BE2C (cell line): ENCODE measurements at regions not wholly inside any gene's neighbourhood (a gene's known extent, or its start where the extent isn't known, plus 50 kb on each side); places are given as distances from the start of the nearest gene placed in this dataset.

ENCODE experiments used
- DNase-seq: peaks from one replicate; pipeline ENCODE4 v3.0.0-alpha.2; 2020
- H3K27me3 ChIP-seq: fragments of 250-450 bp; sonication (Bioruptor Pico); 2 replicates; pipeline ENCODE4 v1.5.1; 2020; ENCODE audit warnings: mild to moderate bottlenecking
- H3K36me3 ChIP-seq: fragments of 250-450 bp; sonication (Bioruptor Pico); 2 replicates; pipeline ENCODE4 v1.5.1; 2020; ENCODE audit warnings: mild to moderate bottlenecking
- H3K4me1 ChIP-seq: fragments of 250-450 bp; sonication (Bioruptor Pico); 2 replicates; pipeline ENCODE4 v1.5.1; 2020
- H3K4me3 ChIP-seq: 2 replicates; pipeline ENCODE4 v1.5.1; 2011; ENCODE audit warnings: low read depth, low read length
- H3K9me3 ChIP-seq: fragments of 250-450 bp; sonication (Bioruptor Pico); 2 replicates; pipeline ENCODE4 v1.5.1; 2020
- TF ChIP-seq, protein P1 (sequence below): IDR thresholded peaks from 2 replicates; pipeline ENCODE4 v1.5.1; 2012; ENCODE audit warnings: mild to moderate bottlenecking, low read depth, low read length

DNA sequence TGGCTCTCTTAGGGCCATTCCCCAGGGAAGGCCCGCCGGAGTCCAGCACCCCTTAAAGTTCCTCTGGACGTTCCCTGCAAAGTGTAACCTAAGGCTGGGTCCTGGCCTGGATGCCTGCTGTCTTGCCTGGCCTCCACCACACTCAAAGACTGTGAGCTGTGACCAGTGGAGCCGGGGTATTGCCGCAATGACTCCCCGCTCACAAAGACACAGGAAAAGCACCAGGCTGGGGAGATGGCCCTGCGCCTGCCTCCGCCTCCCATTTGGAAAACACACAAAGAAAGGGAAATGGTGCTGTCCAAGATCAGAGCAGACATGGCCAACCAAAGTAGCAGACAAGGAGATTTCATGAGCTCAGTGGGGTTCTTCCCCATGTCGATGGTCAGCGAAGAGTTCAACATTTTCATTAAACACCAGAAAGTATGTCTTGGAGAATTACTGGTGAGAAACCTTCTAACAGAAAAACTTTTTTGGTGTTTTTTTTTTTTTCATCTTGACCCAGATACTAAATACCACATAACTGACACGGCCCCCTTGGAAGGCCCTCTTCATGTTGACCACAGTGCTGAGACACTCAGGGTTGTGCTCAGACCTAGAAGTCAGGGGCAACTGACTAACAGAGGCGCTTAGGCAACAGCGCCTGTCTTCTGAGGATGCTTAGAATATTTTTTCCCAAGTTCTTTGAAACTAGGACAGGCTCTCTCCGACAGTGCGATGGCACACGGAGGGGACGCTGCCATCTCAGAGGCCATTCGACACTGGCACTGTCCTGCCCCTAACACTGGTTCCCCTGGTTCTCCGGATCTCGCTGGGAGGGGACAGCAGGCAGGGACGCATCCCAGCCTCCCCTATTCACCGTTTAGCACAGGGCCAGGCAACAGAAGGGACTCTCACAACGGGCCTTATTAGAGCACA, 226.4 kb upstream of the ID2 start:
- no peak for DNase-seq
- Histone ChIP-seq H3K36me3 (no peaks in the 10 kb centered on the region), H3K27me3 (no peaks in the 10 kb centered on the region), H3K9me3 (no peaks in the 10 kb centered on the region), H3K4me3 (no peak overlapping the region), H3K4me1 (no peaks in the 10 kb centered on the region)
- TF ChIP-seq, protein P1, sequence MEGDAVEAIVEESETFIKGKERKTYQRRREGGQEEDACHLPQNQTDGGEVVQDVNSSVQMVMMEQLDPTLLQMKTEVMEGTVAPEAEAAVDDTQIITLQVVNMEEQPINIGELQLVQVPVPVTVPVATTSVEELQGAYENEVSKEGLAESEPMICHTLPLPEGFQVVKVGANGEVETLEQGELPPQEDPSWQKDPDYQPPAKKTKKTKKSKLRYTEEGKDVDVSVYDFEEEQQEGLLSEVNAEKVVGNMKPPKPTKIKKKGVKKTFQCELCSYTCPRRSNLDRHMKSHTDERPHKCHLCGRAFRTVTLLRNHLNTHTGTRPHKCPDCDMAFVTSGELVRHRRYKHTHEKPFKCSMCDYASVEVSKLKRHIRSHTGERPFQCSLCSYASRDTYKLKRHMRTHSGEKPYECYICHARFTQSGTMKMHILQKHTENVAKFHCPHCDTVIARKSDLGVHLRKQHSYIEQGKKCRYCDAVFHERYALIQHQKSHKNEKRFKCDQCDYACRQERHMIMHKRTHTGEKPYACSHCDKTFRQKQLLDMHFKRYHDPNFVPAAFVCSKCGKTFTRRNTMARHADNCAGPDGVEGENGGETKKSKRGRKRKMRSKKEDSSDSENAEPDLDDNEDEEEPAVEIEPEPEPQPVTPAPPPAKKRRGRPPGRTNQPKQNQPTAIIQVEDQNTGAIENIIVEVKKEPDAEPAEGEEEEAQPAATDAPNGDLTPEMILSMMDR = no peak

DNA sequence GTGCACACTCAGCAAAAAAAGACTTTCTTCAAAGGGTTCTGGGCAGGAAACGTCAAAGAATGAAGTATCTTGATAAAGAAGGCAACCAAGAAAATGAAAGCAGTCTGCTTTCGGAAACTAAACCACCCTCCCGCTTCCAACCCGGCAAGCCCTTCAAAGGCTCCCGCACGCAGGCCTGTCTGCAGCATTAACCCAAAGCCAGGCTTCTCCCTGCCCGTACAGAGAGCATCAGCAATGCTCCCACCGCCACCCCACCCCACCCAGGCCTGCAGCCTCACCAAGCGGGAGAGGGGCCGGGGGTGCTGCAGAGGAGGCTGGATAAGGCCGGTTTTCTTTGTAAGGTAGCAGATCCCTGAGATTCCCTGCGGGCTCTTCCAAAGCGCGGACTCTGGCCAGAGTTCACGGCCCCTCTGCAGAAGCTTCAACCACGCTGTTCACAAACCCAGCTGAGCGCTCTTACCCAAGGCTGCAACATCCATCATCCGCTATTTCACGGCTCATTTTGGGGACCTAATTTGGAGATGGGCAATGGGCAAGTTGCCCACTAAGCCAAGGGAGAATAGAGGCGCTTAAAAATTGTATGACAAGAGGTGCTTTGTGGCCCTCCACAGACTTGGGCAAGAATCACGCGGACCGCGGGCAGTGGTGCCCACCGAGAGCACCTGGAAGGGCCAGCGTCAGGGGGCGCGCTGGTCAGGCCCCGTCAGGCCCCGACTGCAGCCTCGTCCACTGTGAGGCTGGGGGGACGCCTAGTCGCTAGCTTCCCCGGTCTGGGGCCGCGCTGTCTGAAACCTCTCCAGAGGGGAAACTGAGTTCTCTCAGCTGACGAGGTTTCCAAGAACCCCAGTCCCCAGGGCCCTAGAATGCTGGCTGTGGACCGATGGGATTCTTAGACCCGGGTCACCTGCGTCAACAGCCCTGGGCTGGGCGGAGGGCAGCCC, 225.4 kb upstream of the ID2 start:
- TF ChIP-seq, protein P1 = no peak
- Histone ChIP-seq H3K9me3 (no peaks in the 10 kb centered on the region), H3K4me3 (no peak overlapping the region), H3K27me3 (no peaks in the 10 kb centered on the region), H3K4me1 (peaks cover 5% of the 10 kb centered on the region; the same call in 1 of the 2 replicates), H3K36me3 (no peaks in the 10 kb centered on the region)
- DNase-seq = no peak

DNA sequence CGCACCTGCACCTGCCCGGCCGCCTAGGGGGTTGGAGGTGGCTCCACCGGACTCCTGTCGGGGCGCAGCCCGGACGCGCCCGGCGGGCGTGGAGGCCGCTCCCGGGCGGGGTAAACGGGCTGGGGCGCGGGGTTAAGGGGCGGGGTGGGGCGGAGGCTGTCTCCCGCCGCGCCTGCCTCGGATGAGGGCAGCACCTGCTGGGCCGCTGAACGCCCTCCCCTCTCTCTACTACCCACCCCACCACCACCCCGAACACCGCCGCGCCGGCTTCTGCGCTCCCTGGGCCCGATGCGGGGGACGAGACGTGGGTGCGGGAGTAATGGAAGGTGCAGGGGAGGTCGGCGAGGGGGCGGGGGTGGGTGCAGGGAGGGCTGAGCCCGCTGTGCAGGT, 224.8 kb upstream of the ID2 start:
- H3K9me3 ChIP-seq = no peaks in the 10 kb centered on the region
- H3K36me3 ChIP-seq = no peaks in the 10 kb centered on the region
- H3K4me3 ChIP-seq = no peak overlapping the region
- no peaks in the 10 kb centered on the region for H3K27me3 ChIP-seq
- peaks cover 5% of the 10 kb centered on the region; the same call in 1 of the 2 replicates for H3K4me1 ChIP-seq
- TF ChIP-seq, protein P1 = no peak
- no peak for DNase-seq

DNA sequence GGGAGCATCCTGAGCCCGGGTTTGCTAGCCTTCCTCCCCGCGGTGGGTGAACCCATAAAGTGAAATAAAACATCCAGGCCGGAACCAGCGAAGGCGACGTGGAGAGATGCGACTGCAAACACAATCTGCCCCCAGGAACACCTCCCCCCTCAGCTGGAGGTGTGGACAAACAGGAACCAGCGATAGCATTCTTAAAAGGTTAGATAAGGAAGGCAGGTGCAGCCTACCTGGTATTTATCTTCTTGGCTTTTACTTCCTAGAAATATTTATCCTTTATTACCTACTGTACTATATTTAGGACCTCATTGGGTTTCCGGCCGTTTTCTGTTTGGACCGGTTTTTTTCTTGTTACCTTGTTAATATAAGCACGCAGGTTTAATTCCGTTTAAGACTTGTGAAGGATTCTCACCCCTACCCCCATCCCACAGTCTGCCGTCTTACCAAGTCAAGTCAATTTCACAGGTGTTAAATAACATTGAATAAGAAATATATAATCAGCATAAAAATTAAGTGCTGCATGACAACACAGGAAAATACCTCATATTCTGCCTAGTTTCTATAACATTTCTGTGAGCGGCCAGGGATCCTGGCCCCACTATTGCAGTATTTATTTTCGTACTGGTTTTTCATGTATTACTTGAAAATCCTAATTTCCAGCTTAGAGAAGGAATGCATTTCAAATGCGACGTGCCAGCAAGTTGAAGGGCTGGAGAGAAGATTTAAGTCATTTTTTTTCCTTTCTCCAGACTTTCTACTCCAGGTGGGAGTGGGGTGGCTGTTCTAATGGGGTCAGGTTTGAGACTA, 224.0 kb upstream of the ID2 start:
- TF ChIP-seq, protein P1 = no peak
- H3K27me3 ChIP-seq = no peaks in the 10 kb centered on the region

DNA sequence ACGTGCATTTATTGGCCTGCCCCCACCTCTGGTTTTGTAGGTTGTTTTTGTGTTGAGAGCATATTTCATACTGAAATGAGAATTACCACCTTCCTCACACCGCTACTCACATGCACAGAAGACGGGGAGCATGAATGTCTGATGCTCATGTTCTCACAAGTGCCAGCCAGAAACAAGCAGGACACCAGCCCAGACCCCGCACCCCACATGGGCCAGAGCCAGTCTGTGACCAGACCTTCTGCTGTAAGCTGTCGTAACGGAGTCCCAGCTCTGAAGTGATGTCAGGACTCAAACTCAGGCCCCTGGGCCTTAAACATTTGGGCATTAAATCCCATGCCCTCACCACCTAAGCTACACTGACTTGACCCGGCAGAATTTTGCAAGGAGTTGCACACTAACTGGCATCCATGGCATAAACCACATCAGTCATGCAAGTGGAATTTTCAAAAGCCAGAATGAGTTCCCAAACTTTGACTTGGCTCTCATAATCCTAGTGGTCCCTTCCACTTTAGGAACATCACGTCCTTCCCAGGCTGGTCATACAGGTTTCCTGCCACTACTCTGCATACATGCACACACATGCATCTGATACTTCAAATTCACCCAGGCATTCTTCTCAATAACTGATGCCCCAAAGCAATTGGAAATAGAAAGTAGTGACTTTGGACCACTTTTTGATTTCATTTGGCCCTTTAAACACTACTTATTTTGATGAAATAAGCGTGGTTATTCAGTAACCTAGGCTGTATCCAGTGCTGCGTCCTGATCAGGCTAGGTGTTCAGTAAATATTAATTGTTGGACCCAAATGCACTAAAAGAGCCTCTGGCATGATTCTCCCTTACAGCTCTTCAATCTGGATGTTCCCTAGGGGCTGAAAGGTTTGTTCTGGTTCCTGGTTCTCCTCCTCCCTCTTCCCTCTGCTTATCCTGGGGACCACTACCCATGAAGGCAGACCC, 223.1 kb upstream of the ID2 start:
- no peak overlapping the region for H3K4me3 ChIP-seq
- TF ChIP-seq, protein P1 = no peak
- no peaks in the 10 kb centered on the region for H3K27me3 ChIP-seq
- H3K36me3 ChIP-seq = no peaks in the 10 kb centered on the region
- H3K4me1 ChIP-seq = peaks cover 5% of the 10 kb centered on the region; the same call in 1 of the 2 replicates
- DNase-seq = no peak
- no peaks in the 10 kb centered on the region for H3K9me3 ChIP-seq

More for the DNA sequence above, 224.0 kb upstream of the ID2 start:
- peaks cover 5% of the 10 kb centered on the region; the same call in 1 of the 2 replicates for H3K4me1 ChIP-seq
- H3K36me3 ChIP-seq = no peaks in the 10 kb centered on the region
- DNase-seq = no peak
- H3K4me3 ChIP-seq = no peak overlapping the region
- H3K9me3 ChIP-seq = no peaks in the 10 kb centered on the region
